IMR-90 (cell line): ENCODE measurements at regions not wholly inside any gene's neighbourhood (a gene's known extent, or its start where the extent isn't known, plus 50 kb on each side); places are given as distances from the start of the nearest gene placed in this dataset.

Experiments
- BHLHE40 ChIP-seq: fragments of 150-350 bp; IDR thresholded peaks from 2 replicates; pipeline ENCODE4 v1.6.1; 2016; ENCODE audit warnings: mild to moderate bottlenecking, low read depth, low read length
- CEBPB ChIP-seq: IDR thresholded peaks from 2 replicates; pipeline ENCODE4 v1.6.1; 2012; ENCODE audit warnings: low read depth, low read length, improper control_type of control experiment
- MAZ ChIP-seq: IDR thresholded peaks from 2 replicates; pipeline ENCODE4 v1.6.1; 2012; ENCODE audit warnings: low read depth, mild to moderate bottlenecking, low read length, improper control_type of control experiment, moderate library complexity, borderline replicate concordance
- MXI1 ChIP-seq: IDR thresholded peaks from 2 replicates; pipeline ENCODE4 v1.6.1; 2012; ENCODE audit warnings: low read depth, mild to moderate bottlenecking, low read length, moderate library complexity, borderline replicate concordance
- NFE2L2 ChIP-seq: fragments of 150-350 bp; IDR thresholded peaks from 2 replicates; pipeline ENCODE4 v1.6.1; 2016; ENCODE audit warnings: low read depth, mild to moderate bottlenecking, low read length
- POLR2A ChIP-seq: IDR thresholded peaks from 2 replicates; pipeline ENCODE4 v1.6.1; 2012; ENCODE audit warnings: mild to moderate bottlenecking, low read depth, low read length
- RCOR1 ChIP-seq: IDR thresholded peaks from 2 replicates; pipeline ENCODE4 v1.6.1; 2012; ENCODE audit warnings: mild to moderate bottlenecking, low read length, improper control_type of control experiment; ENCODE audit not compliant: insufficient replicate concordance
- RFX5 ChIP-seq: IDR thresholded peaks from 2 replicates; pipeline ENCODE4 v1.8.0; 2012; ENCODE audit warnings: low read depth, mild to moderate bottlenecking, low read length, moderate library complexity
- SMC3 ChIP-seq: fragments of 150-350 bp; IDR thresholded peaks from 2 replicates; pipeline ENCODE4 v1.6.1; 2016; ENCODE audit warnings: low read depth, mild to moderate bottlenecking, antibody characterized with exemption, low read length, moderate library complexity
- TF ChIP-seq, protein P1 (sequence below): conservative IDR thresholded peaks from 2 replicates; pipeline ENCODE4 v1.5.1; 2012; ENCODE audit warnings: mild to moderate bottlenecking, low read depth, low read length, improper control_type of control experiment
- TF ChIP-seq, protein P2 (sequence below): fragments of 150-350 bp; IDR thresholded peaks from 2 replicates; pipeline ENCODE4 v1.6.1; 2017; ENCODE audit warnings: mild to moderate bottlenecking, antibody characterized with exemption, low read length, low read depth

DNA sequence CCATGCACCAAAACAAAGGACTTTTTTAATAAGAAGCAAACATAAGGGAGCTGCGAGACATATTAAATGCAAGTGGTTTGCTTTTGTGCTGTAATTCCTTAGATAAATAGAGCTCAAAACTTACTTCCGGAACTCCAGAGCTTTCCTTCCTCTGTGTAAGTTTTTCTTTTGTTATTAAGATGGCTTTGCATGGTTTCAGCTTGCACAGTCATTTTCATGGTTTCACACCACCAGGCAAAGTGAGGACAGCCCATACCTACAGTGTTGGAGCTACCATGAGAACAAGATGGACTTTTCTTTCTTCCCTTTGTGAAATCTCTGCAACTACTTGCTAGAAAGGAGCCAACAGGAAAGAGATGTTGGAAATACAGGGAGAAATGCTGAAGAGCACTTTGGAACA lies 368.0 kb downstream of the SETD4 start:
- TF ChIP-seq RCOR1, result no peak
- TF ChIP-seq, protein P1, sequence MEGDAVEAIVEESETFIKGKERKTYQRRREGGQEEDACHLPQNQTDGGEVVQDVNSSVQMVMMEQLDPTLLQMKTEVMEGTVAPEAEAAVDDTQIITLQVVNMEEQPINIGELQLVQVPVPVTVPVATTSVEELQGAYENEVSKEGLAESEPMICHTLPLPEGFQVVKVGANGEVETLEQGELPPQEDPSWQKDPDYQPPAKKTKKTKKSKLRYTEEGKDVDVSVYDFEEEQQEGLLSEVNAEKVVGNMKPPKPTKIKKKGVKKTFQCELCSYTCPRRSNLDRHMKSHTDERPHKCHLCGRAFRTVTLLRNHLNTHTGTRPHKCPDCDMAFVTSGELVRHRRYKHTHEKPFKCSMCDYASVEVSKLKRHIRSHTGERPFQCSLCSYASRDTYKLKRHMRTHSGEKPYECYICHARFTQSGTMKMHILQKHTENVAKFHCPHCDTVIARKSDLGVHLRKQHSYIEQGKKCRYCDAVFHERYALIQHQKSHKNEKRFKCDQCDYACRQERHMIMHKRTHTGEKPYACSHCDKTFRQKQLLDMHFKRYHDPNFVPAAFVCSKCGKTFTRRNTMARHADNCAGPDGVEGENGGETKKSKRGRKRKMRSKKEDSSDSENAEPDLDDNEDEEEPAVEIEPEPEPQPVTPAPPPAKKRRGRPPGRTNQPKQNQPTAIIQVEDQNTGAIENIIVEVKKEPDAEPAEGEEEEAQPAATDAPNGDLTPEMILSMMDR, result no peak
- TF ChIP-seq POLR2A, result no peak
- TF ChIP-seq, protein P2, sequence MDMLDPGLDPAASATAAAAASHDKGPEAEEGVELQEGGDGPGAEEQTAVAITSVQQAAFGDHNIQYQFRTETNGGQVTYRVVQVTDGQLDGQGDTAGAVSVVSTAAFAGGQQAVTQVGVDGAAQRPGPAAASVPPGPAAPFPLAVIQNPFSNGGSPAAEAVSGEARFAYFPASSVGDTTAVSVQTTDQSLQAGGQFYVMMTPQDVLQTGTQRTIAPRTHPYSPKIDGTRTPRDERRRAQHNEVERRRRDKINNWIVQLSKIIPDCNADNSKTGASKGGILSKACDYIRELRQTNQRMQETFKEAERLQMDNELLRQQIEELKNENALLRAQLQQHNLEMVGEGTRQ, result no peak
- TF ChIP-seq CEBPB, result no peak
- TF ChIP-seq MAZ, result no peak
- no peak for TF ChIP-seq RFX5
- no peak for TF ChIP-seq SMC3
- TF ChIP-seq BHLHE40, result no peak
- TF ChIP-seq NFE2L2, result no peak
- no peak for TF ChIP-seq MXI1
